MCF 10A (cell line): ENCODE measurements at regions not wholly inside any gene's neighbourhood (a gene's known extent, or its start where the extent isn't known, plus 50 kb on each side); places are given as distances from the start of the nearest gene placed in this dataset.

ENCODE experiments used
- BruUV-seq: library from RNA; stranded (reverse); fragments of 400-500 nt; replicated peaks from 2 replicates; lab custom pipeline; 2021; lab: Mats Ljungman, UMichigan
- CTCF ChIA-PET: fragments of 300-600 bp; sonication (Branson Sonifier 250); formaldehyde crosslinking; extraction: SDS; loops from one replicate; lab custom pipeline; 2021; ENCODE audit warnings: antibody characterized with exemption, inconsistent platforms; lab: Yijun Ruan, JAX
- POLR2A ChIA-PET: fragments of 300-600, 350-650 bp; sonication (Branson Sonifier 250); formaldehyde crosslinking; extraction: SDS; loops from one replicate; lab custom pipeline; 2020; ENCODE audit warnings: antibody characterized with exemption, inconsistent platforms; lab: Yijun Ruan, JAX
- DNase-seq: peaks from one replicate; pipeline ENCODE4 v3.0.0-alpha.2; 2018; ENCODE audit not compliant: unreplicated experiment
- H3K27ac Mint-ChIP-seq: one replicate; pipeline ENCODE4 v1.8.0; 2022; ENCODE audit warnings: mild to moderate bottlenecking, low read depth, mixed read lengths; ENCODE audit not compliant: unreplicated experiment
- H3K27me3 Mint-ChIP-seq: one replicate; pipeline ENCODE4 v1.8.0; 2022; ENCODE audit warnings: mixed read lengths; ENCODE audit not compliant: insufficient read depth, unreplicated experiment
- H3K36me3 Mint-ChIP-seq: one replicate; pipeline ENCODE4 v1.8.0; 2022; ENCODE audit warnings: mild to moderate bottlenecking, moderate library complexity, mixed read lengths; ENCODE audit not compliant: insufficient read depth, unreplicated experiment
- H3K4me1 Mint-ChIP-seq: one replicate; pipeline ENCODE4 v1.8.0; 2022; ENCODE audit warnings: mixed read lengths; ENCODE audit not compliant: insufficient read depth, unreplicated experiment
- H3K4me3 Mint-ChIP-seq: one replicate; pipeline ENCODE4 v1.8.0; 2022; ENCODE audit warnings: mild to moderate bottlenecking, moderate library complexity, mixed read lengths; ENCODE audit not compliant: unreplicated experiment
- H3K9me3 Mint-ChIP-seq: one replicate; pipeline ENCODE4 v1.8.0; 2022; ENCODE audit warnings: mixed read lengths; ENCODE audit not compliant: unreplicated experiment
- CTCF ChIP-seq: fragments of 200-600 bp; IDR thresholded peaks from one replicate; pipeline ENCODE4 v1.8.0; 2022; ENCODE audit warnings: antibody characterized with exemption, mild to moderate bottlenecking; ENCODE audit not compliant: unreplicated experiment
- intact Hi-C: fragments of 100-400 bp; cut with micrococcal nuclease; formaldehyde crosslinking; loops from 2 replicates; pipeline ENCODE4 v1.14.1; 2022

- BruUV-seq, result no TSS peak
- CTCF ChIA-PET, result interaction anchor here (1.0 to 1.6 kb wide), 2 partner anchors 24 to 48 kb away, joined by 3 to 4 read pairs; no protein-coding TSS in a partner anchor
- peaks cover 13% of the 10 kb centered on the region for H3K36me3 Mint-ChIP-seq
- intact Hi-C loops, result no loop called here
- no peak for TF ChIP-seq CTCF
- no peaks in the 10 kb centered on the region for H3K4me1 Mint-ChIP-seq
- no peaks in the 10 kb centered on the region for H3K9me3 Mint-ChIP-seq
- no peak overlapping the region for H3K27ac Mint-ChIP-seq
- H3K27me3 Mint-ChIP-seq, result no peaks in the 10 kb centered on the region
- H3K4me3 Mint-ChIP-seq, result no peak overlapping the region
- POLR2A ChIA-PET, result no interaction called here
- no peak for DNase-seq
Measured at GRCh38 chr16:27686926-27687325, 137.0 kb downstream of the KATNIP start.

GRCh38 chr16:27687605-27688004 lies 137.7 kb downstream of the KATNIP start:
- no peak overlapping the region for H3K27ac Mint-ChIP-seq

GRCh38 chr16:27689711-27690110 lies 139.8 kb downstream of the KATNIP start:
- DNase-seq, result no peak
- no peak for TF ChIP-seq CTCF
- Mint-ChIP-seq H3K9me3 (no peaks in the 10 kb centered on the region), H3K4me3 (no peak overlapping the region), H3K4me1 (no peaks in the 10 kb centered on the region), H3K27me3 (no peaks in the 10 kb centered on the region), H3K36me3 (no peaks in the 10 kb centered on the region), H3K27ac (no peak overlapping the region)
- intact Hi-C loops, result loop anchor here (5.0 kb wide), 1 partner anchor 383 kb away; no protein-coding TSS in a partner anchor
- BruUV-seq, result no TSS peak
- ChIA-PET CTCF (interaction anchor here (0.6 to 1.4 kb wide), 2 partner anchors 9 to 24 kb away, joined by 4 read pairs; no protein-coding TSS in a partner anchor), POLR2A (no interaction called here)

More at GRCh38 chr16:27687605-27688004, 137.7 kb downstream of the KATNIP start:
- Mint-ChIP-seq H3K4me1 (no peaks in the 10 kb centered on the region), H3K27me3 (no peaks in the 10 kb centered on the region), H3K4me3 (no peak overlapping the region), H3K9me3 (no peaks in the 10 kb centered on the region), H3K36me3 (peaks cover 6% of the 10 kb centered on the region)
- TF ChIP-seq CTCF, result no peak
- ChIA-PET CTCF (no interaction called here), POLR2A (no interaction called here)
- BruUV-seq, result no TSS peak
- intact Hi-C loops, result no loop called here
- no peak for DNase-seq

- BruUV-seq, result no TSS peak
- Mint-ChIP-seq H3K36me3 (no peaks in the 10 kb centered on the region), H3K4me3 (no peak overlapping the region), H3K4me1 (no peaks in the 10 kb centered on the region), H3K9me3 (no peaks in the 10 kb centered on the region), H3K27me3 (no peaks in the 10 kb centered on the region), H3K27ac (no peak overlapping the region)
- intact Hi-C loops, result loop anchor here (5.0 kb wide), 1 partner anchor 382 kb away; no protein-coding TSS in a partner anchor
- DNase-seq, result peak; percentile 9
- TF ChIP-seq CTCF, result peak; percentile 9
- ChIA-PET POLR2A (no interaction called here), CTCF (interaction anchor here (0.5 to 1.5 kb wide), 4 partner anchors 11 to 1377 kb away, joined by 3 to 4 read pairs (median 4); no protein-coding TSS in a partner anchor)
Measured at GRCh38 chr16:27690608-27691007, 140.7 kb downstream of the KATNIP start.
